ENCODE measurements at regions not wholly inside any gene's neighbourhood (a gene's known extent, or its start where the extent isn't known, plus 50 kb on each side); places are given as distances from the start of the nearest gene placed in this dataset.

GRCh38 chr10:10193848-10194247, 823.8 kb upstream of the CELF2 start:
- no peak overlapping the region for H3K4me3 ChIP-seq (replicated peaks; ENCODE audit: insufficient read depth, low read length)
- TF ChIP-seq SPI1 (IDR thresholded peaks at IDR 0.05; ENCODE audit: borderline replicate concordance, low read depth) (no peak), GABPA (IDR thresholded peaks at IDR 0.05; ENCODE audit: low read depth) (no peak), CTCF (IDR thresholded peaks at IDR 0.05; ENCODE audit: insufficient read depth, low read length) (no peak)

GRCh38 chr10:10196701-10197100, 821.0 kb upstream of the CELF2 start:
- TF ChIP-seq SPI1 (IDR thresholded peaks at IDR 0.05; ENCODE audit: borderline replicate concordance, low read depth), result no peak
- TF ChIP-seq REST (IDR thresholded peaks at IDR 0.05; ENCODE audit: insufficient replicate concordance, low read depth), result no peak
- TF ChIP-seq POLR2AphosphoS5 (IDR thresholded peaks at IDR 0.05; ENCODE audit: low read depth), result no peak
- no peak for TF ChIP-seq GABPA (IDR thresholded peaks at IDR 0.05; ENCODE audit: low read depth)
- TF ChIP-seq CTCF (IDR thresholded peaks at IDR 0.05; ENCODE audit: insufficient read depth, low read length), result no peak
- no peak overlapping the region for H3K4me3 ChIP-seq (replicated peaks; ENCODE audit: insufficient read depth, low read length)
- no peaks in the 10 kb centered on the region for H3K27me3 ChIP-seq (ENCODE audit: insufficient read depth, poor library complexity, severe bottlenecking)
- no peak for DNase-seq (ENCODE audit: low read depth in 1 of 2, low spot score in 1 of 2)
- H3K27ac ChIP-seq (replicated peaks), result no peak overlapping the region

More at GRCh38 chr10:10193848-10194247, 823.8 kb upstream of the CELF2 start:
- no peaks in the 10 kb centered on the region for H3K27me3 ChIP-seq (ENCODE audit: insufficient read depth, poor library complexity, severe bottlenecking)
- DNase-seq (ENCODE audit: low read depth in 1 of 2, low spot score in 1 of 2), result no peak
- no peak overlapping the region for H3K27ac ChIP-seq (replicated peaks)

GRCh38 chr10:10197423-10197822, 820.2 kb upstream of the CELF2 start:
- H3K27ac ChIP-seq (replicated peaks), result no peak overlapping the region
- H3K4me3 ChIP-seq (replicated peaks; ENCODE audit: insufficient read depth, low read length), result no peak overlapping the region
- TF ChIP-seq SPI1 (IDR thresholded peaks at IDR 0.05; ENCODE audit: borderline replicate concordance, low read depth), result no peak
- no peak for TF ChIP-seq CTCF (IDR thresholded peaks at IDR 0.05; ENCODE audit: insufficient read depth, low read length)
- no peak for TF ChIP-seq POLR2AphosphoS5 (IDR thresholded peaks at IDR 0.05; ENCODE audit: low read depth)
- no peak for TF ChIP-seq GABPA (IDR thresholded peaks at IDR 0.05; ENCODE audit: low read depth)
- TF ChIP-seq REST (IDR thresholded peaks at IDR 0.05; ENCODE audit: insufficient replicate concordance, low read depth), result no peak
- no peak for DNase-seq (ENCODE audit: low read depth in 1 of 2, low spot score in 1 of 2)
- H3K27me3 ChIP-seq (ENCODE audit: insufficient read depth, poor library complexity, severe bottlenecking), result no peaks in the 10 kb centered on the region

- TF ChIP-seq REST (IDR thresholded peaks at IDR 0.05; ENCODE audit: insufficient replicate concordance, low read depth), result no peak
- TF ChIP-seq SPI1 (IDR thresholded peaks at IDR 0.05; ENCODE audit: borderline replicate concordance, low read depth), result no peak
- TF ChIP-seq POLR2AphosphoS5 (IDR thresholded peaks at IDR 0.05; ENCODE audit: low read depth), result no peak
- H3K27me3 ChIP-seq (ENCODE audit: insufficient read depth, poor library complexity, severe bottlenecking), result no peaks in the 10 kb centered on the region
- no peak overlapping the region for H3K4me3 ChIP-seq (replicated peaks; ENCODE audit: insufficient read depth, low read length)
- no peak overlapping the region for H3K27ac ChIP-seq (replicated peaks)
- DNase-seq (ENCODE audit: low read depth in 1 of 2, low spot score in 1 of 2), result no peak
Observed at GRCh38 chr10:10198363-10198762, 819.3 kb upstream of the CELF2 start.

Measured in HL-60 (cell line).